H1 (cell line): ENCODE measurements at regions not wholly inside any gene's neighbourhood (a gene's known extent, or its start where the extent isn't known, plus 50 kb on each side); places are given as distances from the start of the nearest gene placed in this dataset.

Experiments
- CTCF ChIA-PET: fragments of 300-600 bp; sonication (Branson Sonifier 250); formaldehyde crosslinking; loops from one replicate; lab custom pipeline; 2021; ENCODE audit not compliant: partially characterized antibody; lab: Charles Lee
- POLR2A ChIA-PET: fragments of 300-600 bp; sonication (Branson Sonifier 250); formaldehyde crosslinking; loops from one replicate; lab custom pipeline; 2021; ENCODE audit warnings: inconsistent platforms; ENCODE audit not compliant: partially characterized antibody; lab: Charles Lee
- DNase-seq, 2 experiments: peaks; one replicate each; pipeline versions ENCODE4 v3.0.0 to v3.0.0-alpha.2; 2010 to 2022; ENCODE audit warnings: low spot score in 2 of 2, low read depth in 1 of 2, mixed read lengths in 1 of 2
- FAIRE-seq: peaks from 2 replicates; lab custom pipeline; 2011; peaks lifted over from hg19 to GRCh38; lab: Jason Lieb, UNC
- H2AFZ ChIP-seq: 2 replicates; pipeline ENCODE4 v1.8.1; 2012; ENCODE audit warnings: low read length, inconsistent platforms
- H2AK5ac ChIP-seq: 2 replicates; pipeline ENCODE4 v1.6.1; 2013; ENCODE audit warnings: low read depth, low read length
- H2BK120ac ChIP-seq: replicated peaks from 2 replicates; pipeline ENCODE3; 2013; ENCODE audit warnings: low read depth, low read length, inconsistent platforms
- H2BK12ac ChIP-seq: 2 replicates; pipeline ENCODE4 v1.6.1; 2013; ENCODE audit warnings: low read depth, low read length
- H2BK15ac ChIP-seq: 2 replicates; pipeline ENCODE4 v1.6.1; 2013; ENCODE audit warnings: low read length
- H2BK20ac ChIP-seq: 2 replicates; pipeline ENCODE4 v1.6.1; 2013; ENCODE audit warnings: low read length
- H2BK5ac ChIP-seq: 2 replicates; pipeline ENCODE4 v1.6.1; 2013; ENCODE audit warnings: low read depth, low read length
- H3K14ac ChIP-seq: 2 replicates; pipeline ENCODE4 v1.6.1; 2013; ENCODE audit warnings: inconsistent platforms; ENCODE audit not compliant: insufficient read length
- H3K18ac ChIP-seq: 2 replicates; pipeline ENCODE4 v1.6.1; 2013; ENCODE audit warnings: low read length; ENCODE audit errors: extremely low read depth
- H3K23ac ChIP-seq: 2 replicates; pipeline ENCODE4 v1.6.1; 2013; ENCODE audit warnings: inconsistent platforms; ENCODE audit not compliant: insufficient read length
- H3K23me2 ChIP-seq: 2 replicates; pipeline ENCODE4 v1.6.1; 2013; ENCODE audit warnings: low read depth, low read length
- H3K27ac ChIP-seq: 2 replicates; pipeline ENCODE4 v1.6.1; 2011; ENCODE audit warnings: low read depth, low read length, inconsistent platforms
- H3K27me3 ChIP-seq, 4 experiments: replicated peaks in 1 of 4; 1 replicate in 1 of 4; 2 replicates in 3 of 4; pipeline versions ENCODE4 v1.6.1 to v1.8.1; 2011 to 2013; ENCODE audit warnings: low read length in 3 of 4, mild to moderate bottlenecking in 3 of 4, inconsistent platforms in 2 of 4, mixed read lengths in 2 of 4, moderate library complexity in 1 of 4; ENCODE audit not compliant: control insufficient read depth in 3 of 4, insufficient read depth in 3 of 4; ENCODE audit errors: extremely low read depth in 1 of 4
- H3K36me3 ChIP-seq, 4 experiments: 2 replicates each; pipeline versions ENCODE4 v1.6.1 to v1.8.1; 2011 to 2013; ENCODE audit warnings: mild to moderate bottlenecking in 4 of 4, low read length in 3 of 4, moderate library complexity in 2 of 4, control low read depth in 1 of 4, inconsistent platforms in 1 of 4; ENCODE audit not compliant: insufficient read depth in 4 of 4, control insufficient read depth in 2 of 4
- H3K4ac ChIP-seq: replicated peaks from 2 replicates; pipeline ENCODE3; 2013; ENCODE audit warnings: low read length, low read depth, mixed read lengths, inconsistent platforms; ENCODE audit not compliant: insufficient read length
- H3K4me1 ChIP-seq, 4 experiments: replicated peaks in 1 of 4; 1 replicate in 1 of 4; 2 replicates in 3 of 4; pipeline versions ENCODE4 v1.6.1 to v1.8.1; 2011 to 2013; ENCODE audit warnings: low read length in 3 of 4, inconsistent platforms in 2 of 4, mixed read lengths in 1 of 4; ENCODE audit not compliant: insufficient read depth in 4 of 4, control insufficient read depth in 3 of 4
- H3K4me2 ChIP-seq, 2 experiments: 2 replicates each; pipeline versions ENCODE4 v1.6.1 to v1.8.1; 2011 to 2013; ENCODE audit warnings: low read depth in 2 of 2, low read length in 2 of 2, control low read depth in 1 of 2, inconsistent platforms in 1 of 2, mild to moderate bottlenecking in 1 of 2; ENCODE audit not compliant: insufficient read depth in 1 of 2
- H3K4me3 ChIP-seq, 4 experiments: fragments of 200-600, 300-600 bp in 1 of 4; sonication (generic), shearing (Covaris generic), sonication (Bioruptor Twin) in 1 of 4; 2 replicates each; pipeline versions ENCODE4 v1.5.1 to v1.8.1; 2011 to 2016; ENCODE audit warnings: low read length in 4 of 4, low read depth in 3 of 4, control low read depth in 2 of 4, inconsistent platforms in 2 of 4, mild to moderate bottlenecking in 2 of 4, mixed read lengths in 1 of 4, moderate library complexity in 1 of 4; ENCODE audit not compliant: insufficient read depth in 2 of 4; ENCODE audit errors: extremely low read depth in 1 of 4
- H3K56ac ChIP-seq: replicated peaks from 2 replicates; pipeline ENCODE3; 2013; ENCODE audit warnings: low read depth, mild to moderate bottlenecking, mixed read lengths, low read length, inconsistent platforms; ENCODE audit not compliant: insufficient read length
- H3K79me1 ChIP-seq: 2 replicates; pipeline ENCODE4 v1.6.1; 2013; ENCODE audit warnings: low read depth, low read length, control low read depth
- H3K79me2 ChIP-seq, 2 experiments: 2 replicates each; pipeline versions ENCODE4 v1.6.1 to v1.8.1; 2012 to 2013; ENCODE audit warnings: low read length in 2 of 2, mild to moderate bottlenecking in 2 of 2, inconsistent platforms in 1 of 2; ENCODE audit not compliant: insufficient read depth in 2 of 2, control insufficient read depth in 1 of 2
- H3K9ac ChIP-seq, 4 experiments: replicated peaks in 1 of 4; 1 replicate in 1 of 4; 2 replicates in 3 of 4; pipeline versions ENCODE4 v1.6.1 to v1.8.1; 2011 to 2013; ENCODE audit warnings: low read depth in 3 of 4, low read length in 3 of 4, control low read depth in 2 of 4, mild to moderate bottlenecking in 2 of 4, moderate library complexity in 2 of 4, inconsistent platforms in 1 of 4; ENCODE audit errors: extremely low read depth in 1 of 4
- H3K9me3 ChIP-seq, 2 experiments: 2 replicates each; pipeline versions ENCODE4 v1.6.1 to v1.8.1; 2012 to 2013; ENCODE audit warnings: mild to moderate bottlenecking in 2 of 2, moderate library complexity in 2 of 2, control low read depth in 1 of 2, inconsistent platforms in 1 of 2, low read depth in 1 of 2, low read length in 1 of 2, mixed read lengths in 1 of 2; ENCODE audit not compliant: insufficient read depth in 2 of 2
- H4K20me1 ChIP-seq, 2 experiments: replicated peaks in 1 of 2; 2 replicates each; pipeline versions ENCODE3 to v1.8.1; 2011 to 2013; ENCODE audit warnings: inconsistent platforms in 2 of 2, low read length in 2 of 2, mild to moderate bottlenecking in 1 of 2; ENCODE audit not compliant: insufficient read depth in 2 of 2, control insufficient read depth in 1 of 2
- H4K5ac ChIP-seq: 2 replicates; pipeline ENCODE4 v1.6.1; 2013; ENCODE audit warnings: low read length, low read depth, mixed read lengths, inconsistent platforms; ENCODE audit not compliant: insufficient read length
- H4K8ac ChIP-seq: 2 replicates; pipeline ENCODE4 v1.8.0; 2013; ENCODE audit warnings: mild to moderate bottlenecking, moderate library complexity, low read length, inconsistent platforms; ENCODE audit not compliant: insufficient read depth; ENCODE audit errors: extremely low read depth
- H4K91ac ChIP-seq: replicated peaks from 2 replicates; pipeline ENCODE3; 2013; ENCODE audit warnings: low read length, mixed read lengths, inconsistent platforms; ENCODE audit not compliant: insufficient read length
- BCL11A ChIP-seq, 2 experiments: IDR thresholded peaks; one replicate each; pipeline ENCODE4 v1.6.1; 2011; ENCODE audit warnings: low read depth in 2 of 2, low read length in 2 of 2, mild to moderate bottlenecking in 2 of 2
- HDAC6 ChIP-seq: IDR thresholded peaks from one replicate; pipeline ENCODE4 v1.7.1; 2012; ENCODE audit warnings: low read depth, mild to moderate bottlenecking, inconsistent platforms, low read length, moderate library complexity
- SRF ChIP-seq: IDR thresholded peaks from 2 replicates; pipeline ENCODE4 v1.6.1; 2011; ENCODE audit warnings: mild to moderate bottlenecking, low read depth, low read length, moderate library complexity
- WGBS, 2 experiments: shearing (Covaris generic) in 1 of 2; methylation state at CpG; one replicate each; pipeline versions ENCODE4 v1.1.6 to v1.1.7; 2013 to 2015; ENCODE audit warnings: low lambda C conversion rate in 2 of 2, mixed read lengths in 2 of 2, inconsistent platforms in 1 of 2, low coverage in 1 of 2, missing lambda C conversion rate in 1 of 2; ENCODE audit not compliant: insufficient replicate concordance in 2 of 2, insufficient coverage in 1 of 2, insufficient read length in 1 of 2; ENCODE audit errors: extremely low coverage in 1 of 2, missing lambda C conversion rate in 1 of 2; 5-methylcytosine and 5-hydroxymethylcytosine counted together
- TF ChIP-seq, protein P1 (sequence below), 3 experiments: IDR thresholded peaks; 1 replicate in 2 of 3; 2 replicates in 1 of 3; pipeline versions ENCODE4 v1.5.1 to v1.6.1; 2011; ENCODE audit warnings: low read length in 3 of 3, mild to moderate bottlenecking in 3 of 3, inconsistent platforms in 2 of 3, low read depth in 1 of 3, moderate library complexity in 1 of 3; ENCODE audit not compliant: insufficient read depth in 1 of 3; ENCODE audit errors: control extremely low read depth in 1 of 3
- TF ChIP-seq, protein P2 (sequence below): IDR thresholded peaks from 2 replicates; pipeline ENCODE4 v1.6.1; 2011; ENCODE audit warnings: low read depth, mild to moderate bottlenecking, low read length; ENCODE audit not compliant: insufficient read depth

DNA sequence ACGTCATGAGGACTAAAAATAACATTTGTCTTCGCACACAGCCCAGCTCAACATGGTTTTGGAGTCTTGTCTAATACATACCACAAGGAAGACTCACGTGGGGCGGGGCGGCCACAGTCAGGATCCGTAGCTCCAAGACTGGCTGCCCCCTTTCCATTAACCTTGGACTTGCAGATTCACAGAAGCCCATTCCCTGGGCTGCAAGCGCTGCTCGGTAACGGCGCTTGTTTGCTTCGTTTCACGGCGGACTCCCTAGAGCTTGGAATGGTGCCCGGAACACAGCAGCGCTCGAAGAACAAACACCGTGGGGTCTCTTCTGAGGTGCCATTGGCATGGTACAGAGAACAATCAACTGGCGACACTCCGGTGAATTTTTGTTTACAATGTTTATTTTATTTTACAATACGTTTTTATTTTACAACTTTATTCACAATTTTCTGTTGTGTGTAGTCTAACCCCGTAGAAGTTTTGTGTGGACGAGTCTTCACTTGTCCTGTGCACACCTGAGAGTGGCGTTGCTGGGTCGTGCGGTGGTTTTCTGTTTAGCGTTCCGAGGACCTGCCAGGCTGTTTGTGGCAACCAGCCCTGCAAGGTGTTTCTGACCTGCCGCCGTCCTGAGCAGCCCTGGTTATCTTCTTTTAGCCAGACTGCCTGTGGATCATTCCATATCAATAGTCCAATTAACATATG, 126.5 kb downstream of the GALR1 start:
- TF ChIP-seq HDAC6 (no peak), SRF (no peak), BCL11A (IDR thresholded peaks at IDR 0.05; ENCODE audit: low read depth in 2 of 2, low read length in 2 of 2) (no peak)
- TF ChIP-seq, protein P1, sequence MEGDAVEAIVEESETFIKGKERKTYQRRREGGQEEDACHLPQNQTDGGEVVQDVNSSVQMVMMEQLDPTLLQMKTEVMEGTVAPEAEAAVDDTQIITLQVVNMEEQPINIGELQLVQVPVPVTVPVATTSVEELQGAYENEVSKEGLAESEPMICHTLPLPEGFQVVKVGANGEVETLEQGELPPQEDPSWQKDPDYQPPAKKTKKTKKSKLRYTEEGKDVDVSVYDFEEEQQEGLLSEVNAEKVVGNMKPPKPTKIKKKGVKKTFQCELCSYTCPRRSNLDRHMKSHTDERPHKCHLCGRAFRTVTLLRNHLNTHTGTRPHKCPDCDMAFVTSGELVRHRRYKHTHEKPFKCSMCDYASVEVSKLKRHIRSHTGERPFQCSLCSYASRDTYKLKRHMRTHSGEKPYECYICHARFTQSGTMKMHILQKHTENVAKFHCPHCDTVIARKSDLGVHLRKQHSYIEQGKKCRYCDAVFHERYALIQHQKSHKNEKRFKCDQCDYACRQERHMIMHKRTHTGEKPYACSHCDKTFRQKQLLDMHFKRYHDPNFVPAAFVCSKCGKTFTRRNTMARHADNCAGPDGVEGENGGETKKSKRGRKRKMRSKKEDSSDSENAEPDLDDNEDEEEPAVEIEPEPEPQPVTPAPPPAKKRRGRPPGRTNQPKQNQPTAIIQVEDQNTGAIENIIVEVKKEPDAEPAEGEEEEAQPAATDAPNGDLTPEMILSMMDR (IDR thresholded peaks at IDR 0.05; ENCODE audit: control extremely low read depth in 1 of 3, insufficient read depth in 1 of 3, low read depth in 1 of 3, low read length in 3 of 3), result no peak
- TF ChIP-seq, protein P2, sequence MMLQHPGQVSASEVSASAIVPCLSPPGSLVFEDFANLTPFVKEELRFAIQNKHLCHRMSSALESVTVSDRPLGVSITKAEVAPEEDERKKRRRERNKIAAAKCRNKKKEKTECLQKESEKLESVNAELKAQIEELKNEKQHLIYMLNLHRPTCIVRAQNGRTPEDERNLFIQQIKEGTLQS, result no peak
- 92% methylated on average over 29 of the region's 29 CpGs; no CpG with 5 or more reads in 1 of the 2 experiments for WGBS, 2 experiments
- Histone ChIP-seq H4K8ac (peak overlapping the region; percentile 58; the same call in 1 of the 2 replicates), H3K79me1 (no peaks in the 10 kb centered on the region), H3K18ac (no peak overlapping the region), H3K27ac (no peak overlapping the region), H3K79me2 (no peaks in the 10 kb centered on the region), H3K4me3 (no peak overlapping the region), H3K27me3 (no peaks in the 10 kb centered on the region), H4K20me1 (peaks cover 0 to 2% of the 10 kb centered on the region in 2 experiments), H2BK15ac (no peak overlapping the region), H3K4me2 (no peak overlapping the region), H3K36me3 (no peaks in the 10 kb centered on the region), H3K9ac (no peak overlapping the region; a peak in 1 of 7 replicates), H3K56ac (no peak overlapping the region), H3K4me1 (peaks cover 0 to 6% (median 0%) of the 10 kb centered on the region in 4 experiments; a peak in 1 of 7 replicates), H4K91ac (no peak overlapping the region), H2BK120ac (no peak overlapping the region), H2AFZ (no peak overlapping the region), H2BK20ac (no peak overlapping the region), H3K23ac (no peak overlapping the region), H4K5ac (no peak overlapping the region), H2AK5ac (no peak overlapping the region), H3K14ac (no peak overlapping the region), H3K9me3 (no peaks in the 10 kb centered on the region), H2BK5ac (no peak overlapping the region), H3K4ac (no peak overlapping the region), H3K23me2 (no peaks in the 10 kb centered on the region), H2BK12ac (no peak overlapping the region)
- ChIA-PET POLR2A (no interaction called here), CTCF (interaction anchor here (0.9 kb wide), 1 partner anchor 273 kb away, joined by 3 read pairs; no protein-coding TSS in a partner anchor)
- FAIRE-seq (no peak), DNase-seq (no peak)
